ENCODE measurements at regions not wholly inside any gene's neighbourhood (a gene's known extent, or its start where the extent isn't known, plus 50 kb on each side); places are given as distances from the start of the nearest gene placed in this dataset.

DNA sequence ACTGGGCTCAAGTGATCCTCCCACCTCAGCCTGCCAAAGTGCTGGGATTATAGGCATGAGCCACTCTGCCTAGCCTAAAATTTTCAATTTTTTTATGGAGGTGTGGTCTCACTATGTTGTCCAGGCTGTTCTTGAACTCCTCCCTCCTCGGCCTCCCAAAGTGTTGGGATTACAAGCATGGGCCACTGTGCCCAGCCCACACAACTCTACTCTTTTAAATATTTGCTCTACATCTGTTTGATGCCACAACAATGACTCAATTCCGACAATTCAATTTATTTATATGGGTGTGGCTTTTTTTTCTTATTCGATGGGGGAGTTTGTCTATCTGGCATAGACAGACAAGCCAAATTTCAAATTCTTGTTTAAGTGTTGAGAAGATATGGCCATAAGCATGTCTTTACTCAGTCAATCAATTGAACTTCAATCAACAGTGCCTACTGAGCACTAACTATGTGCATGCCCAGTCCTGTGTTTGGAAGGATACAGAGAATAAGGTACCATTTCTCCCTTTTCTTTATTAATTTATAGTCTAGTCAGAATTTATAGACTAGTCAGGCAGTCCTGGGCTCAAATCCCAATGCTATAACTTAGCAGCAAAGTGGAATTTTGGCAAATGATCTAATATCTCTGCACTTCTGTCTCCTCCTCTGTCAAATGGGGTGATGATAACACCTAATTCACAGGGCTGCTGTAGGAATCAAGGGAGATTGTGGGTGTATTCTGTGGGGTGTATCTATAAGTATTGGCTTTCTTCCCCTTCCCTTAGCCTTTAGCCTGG is 54.6 kb upstream of the PIAS1 start:
- no peaks in the 10 kb centered on the region for H3K27me3 ChIP-seq (ENCODE audit: control insufficient read depth in 2 of 2, insufficient read depth in 2 of 2, low read length in 2 of 2)

DNA sequence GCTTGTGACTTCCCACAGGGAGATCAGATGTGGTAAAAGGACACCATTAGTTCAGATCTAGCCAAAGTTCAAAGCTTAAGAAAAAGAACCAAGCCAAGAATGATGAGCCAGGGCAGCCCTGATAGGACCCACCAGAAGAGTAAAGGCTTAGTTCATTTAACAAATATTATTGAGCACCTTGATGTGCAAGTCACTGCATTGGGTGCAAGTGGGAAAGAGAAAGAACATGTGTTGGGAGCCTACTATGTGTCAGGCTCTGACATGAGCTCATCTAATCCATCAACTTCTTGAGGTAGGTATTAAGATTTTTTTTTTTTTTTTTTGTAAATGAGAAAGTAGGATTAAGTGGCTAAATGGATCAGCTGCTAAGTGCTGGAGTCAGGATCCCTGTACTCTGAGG is 53.4 kb upstream of the PIAS1 start:
- no peak overlapping the region for H3K27ac ChIP-seq (ENCODE audit: low read depth in 1 of 2, low read length in 2 of 2)

More for the DNA sequence above, 54.6 kb upstream of the PIAS1 start:
- Histone ChIP-seq H4K20me1 (ENCODE audit: insufficient read depth, low read length) (no peaks in the 10 kb centered on the region), H3K36me3 (replicated peaks in 1 of 2; ENCODE audit: control insufficient read depth in 1 of 2, insufficient read depth in 2 of 2, low read length in 2 of 2) (no peaks in the 10 kb centered on the region), H3K27ac (ENCODE audit: low read depth in 1 of 2, low read length in 2 of 2) (no peak overlapping the region), H3K79me2 (ENCODE audit: insufficient read depth, low read length) (no peaks in the 10 kb centered on the region), H3K4me3 (replicated peaks in 1 of 3; ENCODE audit: low read depth in 2 of 3, low read length in 3 of 3) (no peak overlapping the region), H3K4me2 (replicated peaks; ENCODE audit: extremely low read depth, low read length, poor library complexity, severe bottlenecking) (no peak overlapping the region), H3K9me3 (replicated peaks in 1 of 2; ENCODE audit: control insufficient read depth in 1 of 2, insufficient read depth in 1 of 2, low read length in 2 of 2) (no peaks in the 10 kb centered on the region), H2AFZ (ENCODE audit: insufficient read depth, low read depth, low read length, poor library complexity, severe bottlenecking) (no peak overlapping the region), H3K9ac (ENCODE audit: insufficient read depth, low read length, poor library complexity, severe bottlenecking) (no peak overlapping the region), H3K4me1 (ENCODE audit: control insufficient read depth in 1 of 2, insufficient read depth in 2 of 2, low read length in 2 of 2) (peaks cover 0 to 6% of the 10 kb centered on the region in 2 donors)
- DNase-seq, result no peak
- H3K9me3 Mint-ChIP-seq, result peaks cover 0 to 3% (median 0%) of the 10 kb centered on the region in 7 donors
- peaks cover 6% of the 10 kb centered on the region for H3K4me1 Mint-ChIP-seq
- H3K27ac Mint-ChIP-seq, result no peak overlapping the region
- H3K4me3 Mint-ChIP-seq, result no peak overlapping the region
- WGBS (ENCODE audit: insufficient coverage), result no CpG with 5 or more reads among the region's 3 CpGs
- peaks cover 0 to 4% (median 2%) of the 10 kb centered on the region in 3 donors for H3K27me3 Mint-ChIP-seq (ENCODE audit: low read depth in 3 of 3)
- intact Hi-C loops (cut with micrococcal nuclease), result loop anchor here in 1 of 2 donors (10.0 kb wide), 1 partner anchor 135 kb away; no protein-coding TSS in a partner anchor
- H3K36me3 Mint-ChIP-seq, result no peaks in the 10 kb centered on the region
- TF ChIP-seq, protein P1, sequence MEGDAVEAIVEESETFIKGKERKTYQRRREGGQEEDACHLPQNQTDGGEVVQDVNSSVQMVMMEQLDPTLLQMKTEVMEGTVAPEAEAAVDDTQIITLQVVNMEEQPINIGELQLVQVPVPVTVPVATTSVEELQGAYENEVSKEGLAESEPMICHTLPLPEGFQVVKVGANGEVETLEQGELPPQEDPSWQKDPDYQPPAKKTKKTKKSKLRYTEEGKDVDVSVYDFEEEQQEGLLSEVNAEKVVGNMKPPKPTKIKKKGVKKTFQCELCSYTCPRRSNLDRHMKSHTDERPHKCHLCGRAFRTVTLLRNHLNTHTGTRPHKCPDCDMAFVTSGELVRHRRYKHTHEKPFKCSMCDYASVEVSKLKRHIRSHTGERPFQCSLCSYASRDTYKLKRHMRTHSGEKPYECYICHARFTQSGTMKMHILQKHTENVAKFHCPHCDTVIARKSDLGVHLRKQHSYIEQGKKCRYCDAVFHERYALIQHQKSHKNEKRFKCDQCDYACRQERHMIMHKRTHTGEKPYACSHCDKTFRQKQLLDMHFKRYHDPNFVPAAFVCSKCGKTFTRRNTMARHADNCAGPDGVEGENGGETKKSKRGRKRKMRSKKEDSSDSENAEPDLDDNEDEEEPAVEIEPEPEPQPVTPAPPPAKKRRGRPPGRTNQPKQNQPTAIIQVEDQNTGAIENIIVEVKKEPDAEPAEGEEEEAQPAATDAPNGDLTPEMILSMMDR (IDR thresholded peaks at IDR 0.05), result no peak

More for the DNA sequence above, 53.4 kb upstream of the PIAS1 start:
- H3K27me3 Mint-ChIP-seq (ENCODE audit: low read depth in 3 of 3), result peaks cover 0 to 4% (median 2%) of the 10 kb centered on the region in 3 donors
- Histone ChIP-seq H3K27me3 (ENCODE audit: control insufficient read depth in 2 of 2, insufficient read depth in 2 of 2, low read length in 2 of 2) (no peaks in the 10 kb centered on the region), H3K4me2 (replicated peaks; ENCODE audit: extremely low read depth, low read length, poor library complexity, severe bottlenecking) (no peak overlapping the region), H3K79me2 (ENCODE audit: insufficient read depth, low read length) (no peaks in the 10 kb centered on the region), H3K36me3 (replicated peaks in 1 of 2; ENCODE audit: control insufficient read depth in 1 of 2, insufficient read depth in 2 of 2, low read length in 2 of 2) (no peaks in the 10 kb centered on the region), H3K9ac (ENCODE audit: insufficient read depth, low read length, poor library complexity, severe bottlenecking) (no peak overlapping the region), H4K20me1 (ENCODE audit: insufficient read depth, low read length) (no peaks in the 10 kb centered on the region), H3K4me1 (ENCODE audit: control insufficient read depth in 1 of 2, insufficient read depth in 2 of 2, low read length in 2 of 2) (peaks cover 9 to 18% of the 10 kb centered on the region in 2 donors), H2AFZ (ENCODE audit: insufficient read depth, low read depth, low read length, poor library complexity, severe bottlenecking) (no peak overlapping the region), H3K4me3 (replicated peaks in 1 of 3; ENCODE audit: low read depth in 2 of 3, low read length in 3 of 3) (no peak overlapping the region), H3K9me3 (replicated peaks in 1 of 2; ENCODE audit: control insufficient read depth in 1 of 2, insufficient read depth in 1 of 2, low read length in 2 of 2) (no peaks in the 10 kb centered on the region)
- DNase-seq, result no peak
- no peaks in the 10 kb centered on the region for H3K36me3 Mint-ChIP-seq
- H3K27ac Mint-ChIP-seq, result peak overlapping the region in 1 of 7 donors; percentile 60
- peaks cover 0 to 4% (median 0%) of the 10 kb centered on the region in 7 donors for H3K9me3 Mint-ChIP-seq
- TF ChIP-seq, protein P1 (IDR thresholded peaks at IDR 0.05), result no peak
- intact Hi-C loops (cut with micrococcal nuclease), result loop anchor here in 1 of 2 donors (10.0 kb wide), 1 partner anchor 136 kb away; no protein-coding TSS in a partner anchor
- H3K4me1 Mint-ChIP-seq, result peaks cover 17% of the 10 kb centered on the region
- H3K4me3 Mint-ChIP-seq, result no peak overlapping the region
